Renal cortical epithelial cell (primary cell): ENCODE measurements at regions not wholly inside any gene's neighbourhood (a gene's known extent, or its start where the extent isn't known, plus 50 kb on each side); places are given as distances from the start of the nearest gene placed in this dataset.
A peak's percentile ranks its signal among the peaks of the same experiment; 100 is the strongest.
"Not testable (repeated sequence)": the region's sequence is repeated elsewhere in the genome, so short reads cannot be mapped to it uniquely, and the experiment has no call there.

Experiments used
- DNase-seq: peaks from one replicate; pipeline ENCODE4 v3.0.0-alpha.2; 2011; ENCODE audit warnings: low read depth

- peak; percentile 36 for DNase-seq
Measured at GRCh38 chr2:8252997-8253694, 428.7 kb upstream of the ID2 start.

- no peak for DNase-seq
Measured at GRCh38 chr2:8253781-8254180, 428.1 kb upstream of the ID2 start.

DNA sequence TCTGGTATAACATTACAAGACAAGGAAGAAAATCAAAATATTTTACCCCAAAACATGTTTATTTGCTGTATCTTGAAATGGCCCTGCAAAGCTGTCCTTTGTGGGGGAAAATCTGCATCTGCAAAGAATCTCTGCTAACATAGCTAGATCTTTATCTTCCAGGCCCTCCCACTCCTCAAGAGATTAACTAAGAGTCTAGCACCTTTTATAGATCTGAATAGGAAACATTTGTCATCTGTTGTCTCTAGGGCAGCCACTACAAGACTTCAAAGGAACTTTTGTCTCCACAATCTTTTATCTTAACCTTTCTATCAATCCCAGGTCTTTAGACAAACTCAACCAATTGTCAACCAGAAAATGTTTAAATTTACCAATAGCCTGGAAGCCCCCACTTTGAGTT is 427.6 kb upstream of the ID2 start:
- DNase-seq, result not testable (repeated sequence)

GRCh38 chr2:8254791-8255447 is 426.9 kb upstream of the ID2 start:
- no peak for DNase-seq

DNA sequence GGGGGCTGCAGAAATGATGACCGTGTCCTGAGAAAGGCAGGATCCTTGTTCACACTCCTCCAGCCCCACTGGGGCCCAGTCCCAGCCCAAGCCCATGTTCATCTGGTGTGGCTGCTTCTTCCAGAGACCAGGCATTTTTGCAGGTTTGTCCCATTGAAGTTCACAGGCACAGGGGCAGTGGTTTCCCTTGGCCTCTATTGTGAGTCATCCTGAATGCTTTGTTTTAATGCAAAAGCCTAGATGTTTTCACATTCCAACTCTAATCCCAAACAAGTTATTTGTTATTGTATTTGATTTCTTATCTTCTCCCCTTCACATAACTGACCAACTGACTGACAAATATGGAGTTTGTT is 426.4 kb upstream of the ID2 start:
- DNase-seq, result peak; percentile 77

GRCh38 chr2:8256905-8257304 is 425.0 kb upstream of the ID2 start:
- DNase-seq, result no peak

GRCh38 chr2:8257502-8257901 is 424.4 kb upstream of the ID2 start:
- DNase-seq, result no peak

DNA sequence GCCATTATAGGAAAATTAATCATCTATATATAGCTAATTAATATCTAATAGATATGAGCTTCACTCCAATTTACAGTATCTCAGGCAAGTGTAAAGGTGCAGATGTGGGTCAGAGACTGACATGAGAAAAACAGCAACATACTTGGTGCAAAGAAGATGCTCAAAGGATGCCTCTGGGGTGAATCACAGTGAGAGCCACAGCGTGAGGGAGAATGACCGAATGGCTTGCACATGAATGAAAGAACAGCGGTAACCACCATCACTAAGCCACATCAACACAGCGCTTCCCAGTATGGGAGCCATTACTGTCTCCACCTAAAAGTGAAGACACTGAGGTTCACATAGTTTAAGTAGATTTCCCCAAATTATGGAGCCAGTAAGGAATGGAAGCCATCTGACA is 423.4 kb upstream of the ID2 start:
- DNase-seq, result no peak

GRCh38 chr2:8259106-8259840 is 422.6 kb upstream of the ID2 start:
- no peak for DNase-seq

DNA sequence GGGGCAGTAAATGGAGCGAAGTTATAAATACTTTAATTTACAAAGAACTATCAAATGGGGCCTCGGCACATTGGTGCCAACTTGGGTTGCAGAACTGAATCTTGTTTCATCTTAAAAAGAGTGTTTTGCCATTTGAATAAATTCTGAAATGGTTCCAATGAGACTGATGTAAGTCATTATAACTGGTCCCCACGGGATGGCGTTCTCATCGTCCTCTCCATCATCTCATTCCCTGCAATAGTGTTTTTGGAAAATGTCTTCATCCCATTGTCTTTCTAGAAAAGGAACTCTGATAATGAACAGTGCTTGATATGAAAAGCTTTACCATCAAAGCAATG is 422.0 kb upstream of the ID2 start:
- no peak for DNase-seq

DNA sequence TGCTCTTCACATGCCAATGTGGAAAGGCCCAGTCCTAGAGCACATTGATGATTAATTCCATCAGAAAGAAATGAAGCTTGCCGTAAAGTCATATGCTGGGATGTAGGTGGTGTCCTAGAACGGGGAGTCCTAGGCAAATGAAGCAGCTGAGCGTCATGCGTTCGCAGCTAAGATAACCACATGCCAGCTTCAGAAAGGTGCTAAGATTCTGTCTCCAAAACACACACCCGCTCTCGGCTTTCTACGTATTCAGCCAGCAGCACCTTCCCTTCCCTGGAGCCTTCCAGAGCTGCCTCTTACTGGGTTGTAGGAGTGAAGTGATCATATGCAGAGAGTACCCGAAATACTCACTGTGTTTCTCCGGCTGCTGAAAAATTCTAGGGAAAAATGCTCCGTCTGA is 421.6 kb upstream of the ID2 start:
- no peak for DNase-seq

- no peak for DNase-seq
Measured at GRCh38 chr2:8263901-8264300, 418.0 kb upstream of the ID2 start.

- peak; percentile 11 for DNase-seq
Measured at GRCh38 chr2:8264981-8265380, 416.9 kb upstream of the ID2 start.

- DNase-seq, result no peak
Measured at GRCh38 chr2:8265476-8266226, 416.2 kb upstream of the ID2 start.

GRCh38 chr2:8266563-8266962 is 415.3 kb upstream of the ID2 start:
- no peak for DNase-seq

- DNase-seq, result no peak
Measured at GRCh38 chr2:8267048-8267447, 414.8 kb upstream of the ID2 start.

DNA sequence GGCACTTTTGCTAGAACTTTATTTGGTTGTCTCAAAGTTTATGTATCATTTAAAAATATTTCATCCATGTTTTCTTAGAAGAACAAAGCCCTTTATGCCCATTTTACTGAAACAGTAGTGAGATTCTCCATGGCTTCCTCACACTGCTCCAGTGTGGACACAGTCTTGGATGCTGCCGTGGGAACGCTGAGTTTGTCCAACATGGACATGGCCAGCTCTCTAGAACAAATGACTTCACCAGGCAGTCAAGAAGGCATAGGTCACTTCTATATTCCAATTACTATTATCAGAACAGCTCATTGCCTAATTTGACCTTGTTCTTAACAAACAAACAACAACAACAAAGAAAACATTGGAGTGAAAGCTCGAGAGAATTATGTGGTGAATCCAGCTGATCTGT is 414.1 kb upstream of the ID2 start:
- no peak for DNase-seq

DNA sequence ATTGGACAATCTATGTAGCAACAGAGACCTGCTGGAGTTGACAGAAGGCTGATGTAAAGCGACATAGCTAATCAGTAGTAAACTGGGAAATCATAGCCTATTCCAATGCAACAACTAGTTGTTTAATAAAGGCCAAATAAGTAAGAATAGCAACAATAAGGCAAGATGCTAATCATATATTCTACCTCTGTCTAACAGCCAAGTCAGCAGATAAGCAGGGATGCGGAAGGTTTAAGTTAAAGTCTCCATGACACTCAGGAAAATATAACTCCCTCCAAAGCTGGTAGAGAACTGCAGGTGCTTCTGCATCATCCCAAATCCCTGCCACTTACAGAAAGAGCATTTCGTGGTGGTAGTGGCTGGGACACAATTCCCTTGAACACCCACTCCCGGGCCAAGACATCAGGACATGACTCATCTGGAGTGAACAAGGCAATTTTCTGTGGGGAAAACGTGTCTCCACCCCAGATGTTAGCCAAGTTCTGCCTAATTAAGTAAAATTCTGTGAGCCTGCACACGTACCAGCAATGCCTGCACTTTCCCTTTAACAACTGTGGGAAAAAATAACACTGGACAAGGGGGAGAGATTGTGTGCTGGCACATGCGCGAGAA is 413.6 kb upstream of the ID2 start:
- DNase-seq, result peak; percentile 80

GRCh38 chr2:8270699-8271098 is 411.2 kb upstream of the ID2 start:
- DNase-seq, result no peak

GRCh38 chr2:8271461-8271860 is 410.4 kb upstream of the ID2 start:
- DNase-seq, result no peak

GRCh38 chr2:8276026-8276425 is 405.8 kb upstream of the ID2 start:
- DNase-seq, result no peak

GRCh38 chr2:8277921-8278571 is 403.8 kb upstream of the ID2 start:
- DNase-seq, result no peak
